ENCODE measurements at regions not wholly inside any gene's neighbourhood (a gene's known extent, or its start where the extent isn't known, plus 50 kb on each side); places are given as distances from the start of the nearest gene placed in this dataset.

GRCh38 chr1:87961992-87962391, 633.3 kb downstream of the LMO4 start:
- peaks cover 2% of the 10 kb centered on the region for H3K4me1 ChIP-seq (ENCODE audit: control insufficient read depth, insufficient read depth, low read depth, low read length)

GRCh38 chr1:87963556-87963955, 634.9 kb downstream of the LMO4 start:
- Histone ChIP-seq H3K4me2 (ENCODE audit: low read length, poor library complexity, severe bottlenecking) (no peak overlapping the region), H2BK5ac (ENCODE audit: low read depth, low read length, poor library complexity, severe bottlenecking) (no peak overlapping the region), H3K23ac (ENCODE audit: low read length in 2 of 2) (no peak overlapping the region)

More at GRCh38 chr1:87961992-87962391, 633.3 kb downstream of the LMO4 start:
- H4K91ac ChIP-seq (ENCODE audit: low read length), result no peak overlapping the region
- no peak overlapping the region for H2BK12ac ChIP-seq (ENCODE audit: low read length in 2 of 2)
- H3K27me3 ChIP-seq (ENCODE audit: control insufficient read depth in 1 of 2, insufficient read depth in 1 of 2, low read length in 2 of 2), result no peaks in the 10 kb centered on the region
- no peak overlapping the region for H3K18ac ChIP-seq (ENCODE audit: low read depth in 1 of 2, low read length in 2 of 2)
- DNase-seq, result no peak
- H2BK120ac ChIP-seq (ENCODE audit: low read depth, low read length), result no peak overlapping the region
- H3K4me2 ChIP-seq (ENCODE audit: low read length, poor library complexity, severe bottlenecking), result no peak overlapping the region
- no peaks in the 10 kb centered on the region for H3K9me3 ChIP-seq (ENCODE audit: control insufficient read depth, low read length)
- no peak overlapping the region for H3K14ac ChIP-seq (ENCODE audit: low read length in 2 of 2)
- H4K8ac ChIP-seq (ENCODE audit: low read length), result no peak overlapping the region
- H2AK5ac ChIP-seq (ENCODE audit: low read length, severe bottlenecking), result no peak overlapping the region
- H3K79me1 ChIP-seq (replicated peaks; ENCODE audit: low read length, poor library complexity, severe bottlenecking), result no peaks in the 10 kb centered on the region
- H3K27ac ChIP-seq (ENCODE audit: low read length, poor library complexity, severe bottlenecking), result no peak overlapping the region
- no peak overlapping the region for H3K4me3 ChIP-seq (ENCODE audit: insufficient read depth in 1 of 2, low read depth in 1 of 2, low read length in 2 of 2)
- no peak overlapping the region for H3K23ac ChIP-seq (ENCODE audit: low read length in 2 of 2)
- H3K36me3 ChIP-seq (ENCODE audit: control insufficient read depth in 1 of 2, insufficient read depth in 2 of 2, low read depth in 1 of 2, low read length in 2 of 2), result no peaks in the 10 kb centered on the region
- H2AFZ ChIP-seq (ENCODE audit: low read depth, low read length), result no peak overlapping the region
- no peak overlapping the region for H3K4ac ChIP-seq (ENCODE audit: low read depth in 1 of 2, low read length in 2 of 2)
- no peak overlapping the region for H2BK5ac ChIP-seq (ENCODE audit: low read depth, low read length, poor library complexity, severe bottlenecking)
- H2BK15ac ChIP-seq (ENCODE audit: low read depth, poor library complexity, severe bottlenecking), result no peak overlapping the region
- H3K9ac ChIP-seq (ENCODE audit: low read length), result no peak overlapping the region

GRCh38 chr1:87965193-87965592, 636.5 kb downstream of the LMO4 start:
- Histone ChIP-seq H3K27me3 (ENCODE audit: control insufficient read depth in 1 of 2, insufficient read depth in 1 of 2, low read length in 2 of 2) (no peaks in the 10 kb centered on the region), H3K9ac (ENCODE audit: low read length) (no peak overlapping the region), H2AFZ (ENCODE audit: low read depth, low read length) (no peak overlapping the region), H2BK15ac (ENCODE audit: low read depth, poor library complexity, severe bottlenecking) (no peak overlapping the region), H3K4me2 (ENCODE audit: low read length, poor library complexity, severe bottlenecking) (no peak overlapping the region), H3K36me3 (ENCODE audit: control insufficient read depth in 1 of 2, insufficient read depth in 2 of 2, low read depth in 1 of 2, low read length in 2 of 2) (no peaks in the 10 kb centered on the region), H2BK120ac (ENCODE audit: low read depth, low read length) (no peak overlapping the region), H4K91ac (ENCODE audit: low read length) (no peak overlapping the region), H3K4ac (ENCODE audit: low read depth in 1 of 2, low read length in 2 of 2) (no peak overlapping the region), H3K79me1 (replicated peaks; ENCODE audit: low read length, poor library complexity, severe bottlenecking) (no peaks in the 10 kb centered on the region), H4K8ac (ENCODE audit: low read length) (no peak overlapping the region), H3K4me1 (ENCODE audit: control insufficient read depth, insufficient read depth, low read depth, low read length) (peaks cover 4% of the 10 kb centered on the region), H3K9me3 (ENCODE audit: control insufficient read depth, low read length) (no peaks in the 10 kb centered on the region), H2BK12ac (ENCODE audit: low read length in 2 of 2) (no peak overlapping the region), H3K14ac (ENCODE audit: low read length in 2 of 2) (no peak overlapping the region), H2AK5ac (ENCODE audit: low read length, severe bottlenecking) (no peak overlapping the region), H3K23ac (ENCODE audit: low read length in 2 of 2) (no peak overlapping the region), H3K18ac (ENCODE audit: low read depth in 1 of 2, low read length in 2 of 2) (no peak overlapping the region), H2BK5ac (ENCODE audit: low read depth, low read length, poor library complexity, severe bottlenecking) (no peak overlapping the region), H3K27ac (ENCODE audit: low read length, poor library complexity, severe bottlenecking) (no peak overlapping the region), H3K4me3 (ENCODE audit: insufficient read depth in 1 of 2, low read depth in 1 of 2, low read length in 2 of 2) (no peak overlapping the region)
- WGBS, result 97% methylated on average over 4 of the region's 5 CpGs
- no peak for DNase-seq

More at GRCh38 chr1:87963556-87963955, 634.9 kb downstream of the LMO4 start:
- H3K79me1 ChIP-seq (replicated peaks; ENCODE audit: low read length, poor library complexity, severe bottlenecking), result no peaks in the 10 kb centered on the region
- no peak overlapping the region for H3K4me3 ChIP-seq (ENCODE audit: insufficient read depth in 1 of 2, low read depth in 1 of 2, low read length in 2 of 2)
- no peak overlapping the region for H3K14ac ChIP-seq (ENCODE audit: low read length in 2 of 2)
- no peaks in the 10 kb centered on the region for H3K9me3 ChIP-seq (ENCODE audit: control insufficient read depth, low read length)
- no peak overlapping the region for H2AFZ ChIP-seq (ENCODE audit: low read depth, low read length)
- H4K91ac ChIP-seq (ENCODE audit: low read length), result no peak overlapping the region
- H3K4me1 ChIP-seq (ENCODE audit: control insufficient read depth, insufficient read depth, low read depth, low read length), result peaks cover 3% of the 10 kb centered on the region
- H3K27me3 ChIP-seq (ENCODE audit: control insufficient read depth in 1 of 2, insufficient read depth in 1 of 2, low read length in 2 of 2), result no peaks in the 10 kb centered on the region
- 21% methylated on average over 1 of the region's 2 CpGs for WGBS
- no peak for DNase-seq
- no peak overlapping the region for H2BK15ac ChIP-seq (ENCODE audit: low read depth, poor library complexity, severe bottlenecking)
- H3K9ac ChIP-seq (ENCODE audit: low read length), result no peak overlapping the region
- no peak overlapping the region for H3K4ac ChIP-seq (ENCODE audit: low read depth in 1 of 2, low read length in 2 of 2)
- no peak overlapping the region for H4K8ac ChIP-seq (ENCODE audit: low read length)
- no peak overlapping the region for H2BK120ac ChIP-seq (ENCODE audit: low read depth, low read length)
- no peak overlapping the region for H3K18ac ChIP-seq (ENCODE audit: low read depth in 1 of 2, low read length in 2 of 2)
- H2AK5ac ChIP-seq (ENCODE audit: low read length, severe bottlenecking), result no peak overlapping the region
- H3K27ac ChIP-seq (ENCODE audit: low read length, poor library complexity, severe bottlenecking), result no peak overlapping the region
- no peak overlapping the region for H2BK12ac ChIP-seq (ENCODE audit: low read length in 2 of 2)
- H3K36me3 ChIP-seq (ENCODE audit: control insufficient read depth in 1 of 2, insufficient read depth in 2 of 2, low read depth in 1 of 2, low read length in 2 of 2), result no peaks in the 10 kb centered on the region

GRCh38 chr1:87968197-87968955, 639.7 kb downstream of the LMO4 start:
- peak; percentile 60 for DNase-seq
- H3K27me3 ChIP-seq (ENCODE audit: control insufficient read depth in 1 of 2, insufficient read depth in 1 of 2, low read length in 2 of 2), result no peaks in the 10 kb centered on the region
- H2AFZ ChIP-seq (ENCODE audit: low read depth, low read length), result no peak overlapping the region
- H3K4me3 ChIP-seq (ENCODE audit: insufficient read depth in 1 of 2, low read depth in 1 of 2, low read length in 2 of 2), result peak overlapping the region in 1 of 2 experiments; percentile 20
- no peak overlapping the region for H2BK15ac ChIP-seq (ENCODE audit: low read depth, poor library complexity, severe bottlenecking)
- H3K4me2 ChIP-seq (ENCODE audit: low read length, poor library complexity, severe bottlenecking), result no peak overlapping the region
- no peaks in the 10 kb centered on the region for H3K79me1 ChIP-seq (replicated peaks; ENCODE audit: low read length, poor library complexity, severe bottlenecking)
- peak overlapping the region; percentile 53 for H3K27ac ChIP-seq (ENCODE audit: low read length, poor library complexity, severe bottlenecking)
- no peaks in the 10 kb centered on the region for H3K36me3 ChIP-seq (ENCODE audit: control insufficient read depth in 1 of 2, insufficient read depth in 2 of 2, low read depth in 1 of 2, low read length in 2 of 2)
- no peak overlapping the region for H2AK5ac ChIP-seq (ENCODE audit: low read length, severe bottlenecking)
- H3K4me1 ChIP-seq (ENCODE audit: control insufficient read depth, insufficient read depth, low read depth, low read length), result peaks cover 4% of the 10 kb centered on the region
- H3K4ac ChIP-seq (ENCODE audit: low read depth in 1 of 2, low read length in 2 of 2), result no peak overlapping the region
- no peak overlapping the region for H3K23ac ChIP-seq (ENCODE audit: low read length in 2 of 2)
- H3K14ac ChIP-seq (ENCODE audit: low read length in 2 of 2), result no peak overlapping the region
- no peak overlapping the region for H4K91ac ChIP-seq (ENCODE audit: low read length)
- no peak overlapping the region for H2BK5ac ChIP-seq (ENCODE audit: low read depth, low read length, poor library complexity, severe bottlenecking)
- H3K9me3 ChIP-seq (ENCODE audit: control insufficient read depth, low read length), result no peaks in the 10 kb centered on the region
- WGBS, result 43% methylated on average over 4 of the region's 4 CpGs
- no peak overlapping the region for H3K18ac ChIP-seq (ENCODE audit: low read depth in 1 of 2, low read length in 2 of 2)
- H4K8ac ChIP-seq (ENCODE audit: low read length), result no peak overlapping the region
- no peak overlapping the region for H2BK120ac ChIP-seq (ENCODE audit: low read depth, low read length)
- H2BK12ac ChIP-seq (ENCODE audit: low read length in 2 of 2), result no peak overlapping the region
- peak overlapping the region; percentile 36 for H3K9ac ChIP-seq (ENCODE audit: low read length)
